Neutrophil (primary cell): ENCODE measurements at regions not wholly inside any gene's neighbourhood (a gene's known extent, or its start where the extent isn't known, plus 50 kb on each side); places are given as distances from the start of the nearest gene placed in this dataset.

Experiments used
- H3K27ac ChIP-seq: fragments of 200-600 bp; sonication (generic); 2 replicates; pipeline ENCODE4 v1.5.1; 2016; ENCODE audit warnings: mild to moderate bottlenecking, moderate library complexity
- H3K27me3 ChIP-seq: fragments of 200-600 bp; sonication (generic); 2 replicates; pipeline ENCODE4 v1.6.0; 2016; ENCODE audit warnings: mild to moderate bottlenecking
- H3K36me3 ChIP-seq: fragments of 200-600 bp; sonication (generic); 2 replicates; pipeline ENCODE4 v1.5.1; 2017
- H3K4me1 ChIP-seq, 2 experiments: fragments of 200-600 bp in 1 of 2; sonication (generic) in 1 of 2; 1 replicate in 1 of 2; 2 replicates in 1 of 2; pipeline versions ENCODE4 v1.5.1 to v1.6.1; 2013 to 2016; ENCODE audit warnings: low read depth in 1 of 2, low read length in 1 of 2, mild to moderate bottlenecking in 1 of 2, moderate library complexity in 1 of 2; ENCODE audit not compliant: control insufficient read depth in 1 of 2, insufficient read depth in 1 of 2
- H3K4me3 ChIP-seq, 2 experiments: fragments of 200-600 bp in 1 of 2; sonication (generic) in 1 of 2; 1 replicate in 1 of 2; 2 replicates in 1 of 2; pipeline ENCODE4 v1.5.1; 2013 to 2016; ENCODE audit warnings: low read depth in 1 of 2, low read length in 1 of 2, mild to moderate bottlenecking in 1 of 2, moderate library complexity in 1 of 2
- H3K9me3 ChIP-seq: fragments of 200-600 bp; sonication (generic); 2 replicates; pipeline ENCODE4 v1.5.1; 2016
- CTCF ChIP-seq: fragments of 200-600 bp; sonication (generic); IDR thresholded peaks from 2 replicates; pipeline ENCODE4 v1.5.1; 2016; ENCODE audit warnings: antibody characterized with exemption

DNA sequence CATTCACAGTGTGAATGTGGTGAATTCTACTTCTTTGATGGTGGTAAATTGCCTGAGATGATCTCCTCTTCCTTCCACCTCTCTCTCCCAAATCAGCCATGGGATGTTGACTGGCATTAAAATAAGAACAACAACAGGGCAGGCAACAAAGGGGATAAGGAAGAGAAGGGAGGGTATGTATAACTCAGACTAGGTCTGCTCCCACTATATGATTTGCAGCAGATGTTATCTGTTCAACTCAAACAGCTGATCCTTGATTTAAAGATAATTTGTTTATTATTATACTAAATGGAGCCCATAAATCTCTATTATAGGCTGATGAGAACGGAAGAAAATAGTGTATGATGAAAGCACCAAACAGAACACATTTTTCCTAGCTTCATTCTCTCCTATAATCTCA, 262.0 kb downstream of the BTBD3 start:
- H3K4me1 ChIP-seq = no peaks in the 10 kb centered on the region
- no peak for TF ChIP-seq CTCF
- no peaks in the 10 kb centered on the region for H3K9me3 ChIP-seq
- H3K36me3 ChIP-seq = no peaks in the 10 kb centered on the region
- H3K27me3 ChIP-seq = no peaks in the 10 kb centered on the region
- H3K27ac ChIP-seq = no peak overlapping the region
- H3K4me3 ChIP-seq = no peak overlapping the region

DNA sequence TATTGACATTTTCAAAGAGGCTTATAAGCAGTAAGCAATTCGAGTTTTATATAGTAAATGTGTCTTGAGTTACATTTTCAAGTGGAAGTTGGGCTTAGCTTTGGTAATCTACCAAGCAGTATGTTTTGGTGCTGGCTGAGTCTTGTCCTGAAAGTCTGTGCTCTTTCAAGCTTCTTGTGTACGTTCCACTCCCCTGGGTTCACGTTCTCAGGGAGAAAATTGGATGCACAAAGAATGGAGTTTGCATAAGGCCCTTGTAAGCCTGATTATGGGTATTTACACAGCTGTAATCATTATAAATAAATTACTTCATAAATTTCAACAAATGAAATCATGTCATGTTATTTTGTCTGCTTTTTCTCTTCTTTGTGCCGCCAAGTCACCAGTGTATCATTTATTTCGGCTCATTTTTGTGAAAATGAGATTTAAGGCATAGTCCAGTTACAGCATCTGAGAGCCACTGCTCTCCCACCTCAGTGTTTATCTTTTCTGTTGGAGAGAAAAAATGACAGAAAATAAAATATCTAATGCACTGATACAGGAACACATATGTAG, 262.5 kb downstream of the BTBD3 start:
- Histone ChIP-seq H3K9me3 (no peaks in the 10 kb centered on the region), H3K4me1 (no peaks in the 10 kb centered on the region), H3K27me3 (no peaks in the 10 kb centered on the region), H3K36me3 (no peaks in the 10 kb centered on the region), H3K27ac (no peak overlapping the region), H3K4me3 (no peak overlapping the region)
- no peak for TF ChIP-seq CTCF

DNA sequence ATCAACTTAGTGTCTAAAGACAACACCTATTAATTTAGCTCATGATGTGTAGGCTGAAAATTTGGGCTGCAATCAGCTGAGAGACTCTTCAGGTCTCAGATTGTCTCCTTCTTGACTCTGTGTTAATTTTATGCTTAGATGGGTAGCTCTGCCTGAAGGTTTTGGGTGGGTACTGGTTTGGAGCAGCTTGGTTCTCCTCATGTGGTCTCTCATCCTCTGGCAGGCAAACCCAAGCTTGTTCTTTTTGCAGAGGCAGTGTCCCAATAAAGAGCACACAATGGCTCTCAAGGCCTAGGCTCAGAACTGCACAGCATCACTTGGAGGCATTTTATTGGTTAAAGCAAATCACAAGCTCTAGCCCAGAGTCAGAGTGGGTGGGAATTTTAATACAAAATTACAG, 280.6 kb downstream of the BTBD3 start:
- H3K36me3 ChIP-seq = no peaks in the 10 kb centered on the region
- H3K4me1 ChIP-seq = no peaks in the 10 kb centered on the region
- H3K4me3 ChIP-seq = no peak overlapping the region
- H3K27ac ChIP-seq = no peak overlapping the region
- no peak for TF ChIP-seq CTCF
- no peaks in the 10 kb centered on the region for H3K27me3 ChIP-seq
- H3K9me3 ChIP-seq = no peaks in the 10 kb centered on the region

- TF ChIP-seq CTCF = no peak
- H3K4me3 ChIP-seq = no peak overlapping the region
- H3K27ac ChIP-seq = no peak overlapping the region
- H3K9me3 ChIP-seq = no peaks in the 10 kb centered on the region
- H3K4me1 ChIP-seq = no peaks in the 10 kb centered on the region
- no peaks in the 10 kb centered on the region for H3K27me3 ChIP-seq
- H3K36me3 ChIP-seq = no peaks in the 10 kb centered on the region
Measured at GRCh38 chr20:12199703-12200102, 282.0 kb downstream of the BTBD3 start.

GRCh38 chr20:12201289-12201991, 283.7 kb downstream of the BTBD3 start:
- no peaks in the 10 kb centered on the region for H3K9me3 ChIP-seq
- H3K27ac ChIP-seq = no peak overlapping the region
- no peak for TF ChIP-seq CTCF
- no peaks in the 10 kb centered on the region for H3K27me3 ChIP-seq
- no peaks in the 10 kb centered on the region for H3K36me3 ChIP-seq
- no peaks in the 10 kb centered on the region for H3K4me1 ChIP-seq
- no peak overlapping the region for H3K4me3 ChIP-seq
